HAP-1 (cell line): ENCODE measurements at regions not wholly inside any gene's neighbourhood (a gene's known extent, or its start where the extent isn't known, plus 50 kb on each side); places are given as distances from the start of the nearest gene placed in this dataset.
A peak's percentile ranks its signal among the peaks of the same experiment; 100 is the strongest.

Source experiments
- DNase-seq, 2 experiments: peaks; one replicate each; pipeline ENCODE4 v3.0.0-alpha.2; 2016 to 2020; ENCODE audit warnings: low spot score in 2 of 2
- H3K27me3 ChIP-seq: fragments of 250-450 bp; sonication (Bioruptor Pico); 2 replicates; pipeline ENCODE4 v1.5.1; 2020; ENCODE audit warnings: low read depth, mild to moderate bottlenecking, moderate library complexity
- H3K36me3 ChIP-seq: fragments of 250-450 bp; sonication (Bioruptor Pico); replicated peaks from 2 replicates; pipeline ENCODE4 v1.5.1; 2020; ENCODE audit warnings: mild to moderate bottlenecking
- H3K4me1 ChIP-seq: fragments of 250-450 bp; sonication (Bioruptor Pico); 2 replicates; pipeline ENCODE4 v1.5.1; 2020; ENCODE audit warnings: mild to moderate bottlenecking
- H3K4me3 ChIP-seq: fragments of 250-450 bp; sonication (Bioruptor Pico); 2 replicates; pipeline ENCODE4 v1.5.1; 2020; ENCODE audit warnings: mild to moderate bottlenecking, moderate library complexity
- H3K9me3 ChIP-seq: fragments of 250-450 bp; sonication (Bioruptor Pico); 2 replicates; pipeline ENCODE4 v1.5.1; 2020; ENCODE audit warnings: mild to moderate bottlenecking, moderate library complexity
- in situ Hi-C: fragments of 300-500 bp; cut with MboI; formaldehyde crosslinking; loops from 3 replicates; pipeline ENCODE4 v1.14.3; 2020; ENCODE audit warnings: low sequenced_read_pairs, inconsistent platforms, mixed read lengths

GRCh38 chr1:244230470-244230869, 179.4 kb downstream of the ZBTB18 start:
- no peaks in the 10 kb centered on the region for H3K4me1 ChIP-seq
- in situ Hi-C loops: no loop called here
- H3K27me3 ChIP-seq: 0 out of 2 replicates have a peak, but pooled peaks cover 2% of the 10 kb centered on the region
- H3K9me3 ChIP-seq: no peaks in the 10 kb centered on the region
- H3K4me3 ChIP-seq: no peak overlapping the region
- no peaks in the 10 kb centered on the region for H3K36me3 ChIP-seq
- DNase-seq: no peak

DNA sequence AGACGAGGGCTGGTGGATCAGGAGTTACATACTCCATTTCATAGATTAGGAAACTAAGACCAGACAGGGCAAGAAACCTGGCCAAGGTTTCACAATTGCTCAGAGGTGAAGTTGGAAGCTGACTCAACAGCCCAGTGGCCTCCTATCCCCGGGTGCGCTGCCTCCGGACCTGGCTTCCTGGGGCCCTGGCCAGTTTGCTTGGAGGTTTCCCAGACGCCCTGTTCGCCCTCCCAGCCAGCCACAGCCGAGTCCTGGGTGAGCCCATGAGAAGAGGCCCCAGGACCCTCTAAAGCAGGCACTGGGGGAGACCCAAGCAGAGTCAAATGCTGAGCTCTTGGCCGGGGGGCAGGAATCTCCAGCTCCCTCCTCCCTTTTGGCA, 180.1 kb downstream of the ZBTB18 start:
- no peaks in the 10 kb centered on the region for H3K4me1 ChIP-seq
- H3K36me3 ChIP-seq: no peaks in the 10 kb centered on the region
- no peak overlapping the region for H3K4me3 ChIP-seq
- in situ Hi-C loops: no loop called here
- DNase-seq: no peak
- no peaks in the 10 kb centered on the region for H3K9me3 ChIP-seq
- 0 out of 2 replicates have a peak, but pooled peaks cover 2% of the 10 kb centered on the region for H3K27me3 ChIP-seq

DNA sequence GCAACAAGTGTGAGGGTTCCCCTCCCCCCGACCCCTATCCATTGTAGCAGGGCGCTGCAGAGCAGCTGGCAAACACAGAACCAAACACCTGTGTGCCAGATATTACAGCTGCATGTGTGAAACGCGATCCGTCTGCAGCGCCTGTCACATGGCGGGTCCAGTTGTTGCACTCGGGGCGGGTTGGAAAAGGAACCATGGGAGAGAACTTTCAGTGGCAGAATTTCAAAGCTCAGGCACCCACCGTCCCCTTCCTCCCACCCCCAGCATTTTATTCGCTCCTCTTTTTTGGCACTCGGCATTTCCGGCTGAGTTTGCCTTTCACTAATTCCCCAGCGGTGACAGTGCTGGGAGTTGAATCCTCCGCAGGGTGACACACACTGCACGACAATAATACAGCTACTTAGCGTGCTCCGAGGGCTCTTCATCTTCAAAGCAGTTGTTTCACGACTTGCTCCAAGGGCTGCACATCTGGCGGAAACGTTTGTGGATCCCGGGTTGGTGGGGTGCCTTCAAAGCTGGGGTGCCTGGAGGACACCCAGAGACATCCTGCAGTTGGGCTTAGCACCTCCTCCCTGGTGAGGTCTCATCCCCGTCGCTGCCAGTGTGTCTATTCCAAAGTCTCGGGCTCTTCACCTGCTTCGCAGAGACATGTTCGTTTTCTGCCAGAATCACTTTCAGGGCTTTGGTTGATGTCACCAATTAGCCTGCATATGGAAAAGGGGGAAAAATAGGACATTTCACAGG, 180.7 kb downstream of the ZBTB18 start:
- in situ Hi-C loops: no loop called here
- Histone ChIP-seq H3K9me3 (no peaks in the 10 kb centered on the region), H3K27me3 (0 out of 2 replicates have a peak, but pooled peaks cover 2% of the 10 kb centered on the region), H3K4me3 (no peak overlapping the region), H3K4me1 (no peaks in the 10 kb centered on the region), H3K36me3 (no peaks in the 10 kb centered on the region)
- no peak for DNase-seq

DNA sequence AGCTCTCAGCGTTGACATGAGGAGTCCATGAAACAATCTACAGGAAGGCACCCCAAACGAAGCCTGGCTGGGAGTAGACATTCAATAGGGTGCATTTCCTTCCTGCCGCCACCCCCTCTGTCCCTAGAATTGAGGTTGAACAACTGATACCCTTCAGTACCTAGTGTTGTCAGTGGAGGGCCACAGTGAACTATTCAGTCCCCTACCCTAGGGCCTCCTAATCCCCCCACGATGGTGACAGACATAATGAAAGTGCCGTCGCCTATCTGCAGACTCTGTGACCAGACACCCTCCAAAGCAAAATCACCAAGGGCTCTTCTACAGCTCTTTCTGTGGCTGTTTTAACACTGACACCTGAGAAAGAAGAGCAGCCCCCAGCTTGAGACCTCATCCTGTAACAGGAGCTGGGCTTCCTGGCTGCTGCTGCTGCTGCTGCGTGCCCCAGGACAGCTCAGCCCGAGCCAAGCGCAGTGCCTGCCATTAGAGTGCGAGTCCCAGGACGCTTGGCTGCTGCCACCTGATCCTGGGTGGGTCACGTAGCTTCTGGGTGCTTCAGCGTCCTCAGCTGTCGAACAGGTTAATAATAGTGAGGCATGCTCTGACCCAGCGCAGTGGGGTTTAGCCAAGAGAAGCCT, 183.0 kb downstream of the ZBTB18 start:
- H3K4me1 ChIP-seq: no peaks in the 10 kb centered on the region
- no peaks in the 10 kb centered on the region for H3K9me3 ChIP-seq
- in situ Hi-C loops: no loop called here
- H3K27me3 ChIP-seq: 0 out of 2 replicates have a peak, but pooled peaks cover 2% of the 10 kb centered on the region
- H3K4me3 ChIP-seq: no peak overlapping the region
- no peaks in the 10 kb centered on the region for H3K36me3 ChIP-seq
- no peak for DNase-seq

DNA sequence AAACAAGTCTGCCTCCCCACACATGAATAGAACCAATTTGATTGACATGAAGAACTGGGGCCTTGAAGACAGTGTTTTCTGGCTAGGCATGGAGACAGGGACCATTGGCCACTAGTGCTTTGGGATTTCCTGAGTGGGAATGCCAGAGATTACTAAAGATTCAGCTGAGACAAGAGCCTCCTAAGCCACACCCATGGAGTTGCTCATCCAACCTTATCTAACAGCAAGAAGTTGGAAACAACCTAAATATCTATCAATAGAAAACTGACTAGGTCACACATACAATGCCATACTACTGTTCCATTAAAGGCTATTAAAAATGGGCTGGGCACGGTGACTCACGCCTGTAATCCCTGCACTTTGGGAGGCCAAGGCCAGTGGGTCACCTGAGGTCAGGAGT, 184.1 kb downstream of the ZBTB18 start:
- Histone ChIP-seq H3K9me3 (no peaks in the 10 kb centered on the region), H3K36me3 (no peaks in the 10 kb centered on the region), H3K27me3 (0 out of 2 replicates have a peak, but pooled peaks cover 2% of the 10 kb centered on the region), H3K4me1 (no peaks in the 10 kb centered on the region; the same call in 1 of the 2 replicates), H3K4me3 (no peak overlapping the region)
- in situ Hi-C loops: no loop called here
- no peak for DNase-seq

GRCh38 chr1:244236101-244236500, 185.0 kb downstream of the ZBTB18 start:
- H3K36me3 ChIP-seq: no peaks in the 10 kb centered on the region
- no peaks in the 10 kb centered on the region for H3K9me3 ChIP-seq
- H3K4me1 ChIP-seq: no peaks in the 10 kb centered on the region; the same call in 1 of the 2 replicates
- H3K4me3 ChIP-seq: no peak overlapping the region
- DNase-seq: no peak
- in situ Hi-C loops: no loop called here
- H3K27me3 ChIP-seq: 0 out of 2 replicates have a peak, but pooled peaks cover 2% of the 10 kb centered on the region

DNA sequence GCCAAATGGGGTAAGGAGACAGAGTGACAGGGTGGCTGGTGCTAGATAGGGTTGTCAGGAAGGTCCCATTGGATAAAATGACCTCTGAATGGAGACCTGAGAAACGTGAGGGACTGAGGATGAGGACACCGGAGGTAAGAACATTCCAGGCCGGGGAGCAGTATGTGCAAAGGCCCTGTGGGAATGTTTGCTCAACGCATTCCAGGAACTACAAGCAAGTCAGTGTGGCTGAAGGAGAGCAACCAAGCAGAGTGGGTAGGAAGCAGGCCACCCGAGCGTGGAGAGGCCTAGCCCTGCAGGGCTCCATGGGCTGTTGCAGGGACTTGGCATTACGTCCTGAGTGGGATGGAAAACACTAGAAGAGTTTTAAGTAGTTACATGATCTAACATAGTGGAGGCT, 185.6 kb downstream of the ZBTB18 start:
- Histone ChIP-seq H3K4me3 (no peak overlapping the region), H3K9me3 (no peaks in the 10 kb centered on the region), H3K36me3 (no peaks in the 10 kb centered on the region), H3K27me3 (0 out of 2 replicates have a peak, but pooled peaks cover 2% of the 10 kb centered on the region), H3K4me1 (no peaks in the 10 kb centered on the region; the same call in 1 of the 2 replicates)
- no peak for DNase-seq
- in situ Hi-C loops: no loop called here

- Histone ChIP-seq H3K36me3 (no peaks in the 10 kb centered on the region), H3K4me1 (no peaks in the 10 kb centered on the region; the same call in 1 of the 2 replicates), H3K4me3 (no peak overlapping the region), H3K9me3 (no peaks in the 10 kb centered on the region), H3K27me3 (0 out of 2 replicates have a peak, but pooled peaks cover under 1% of the 10 kb centered on the region)
- in situ Hi-C loops: no loop called here
- DNase-seq: no peak
These were observed 186.4 kb downstream of the ZBTB18 start for GRCh38 chr1:244237445-244237844.

DNA sequence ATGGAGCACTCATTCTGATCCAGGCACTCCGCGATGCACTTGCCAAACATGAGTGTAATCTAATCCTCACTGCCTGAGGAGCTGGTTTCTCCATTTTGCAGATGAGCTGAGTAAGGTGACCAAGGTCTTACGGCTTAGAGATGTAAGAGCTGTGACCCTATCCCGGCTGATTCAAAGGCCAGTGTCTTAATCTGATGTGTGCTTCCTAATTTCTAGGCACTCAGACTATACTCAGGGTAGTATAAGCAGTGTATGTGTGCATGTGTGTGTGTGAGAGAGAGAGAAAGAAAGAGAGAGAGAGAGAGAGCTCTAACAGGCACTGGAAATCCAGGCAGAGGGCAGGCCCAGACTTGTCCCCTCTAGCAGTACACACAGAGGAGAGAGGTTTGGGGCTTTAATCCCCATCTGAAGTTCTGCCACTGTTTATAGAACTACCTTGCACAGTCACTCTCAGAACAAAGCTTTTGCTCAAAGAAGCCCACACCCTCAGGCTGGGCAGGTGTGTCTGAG, 188.2 kb downstream of the ZBTB18 start:
- no peaks in the 10 kb centered on the region; the same call in 1 of the 2 replicates for H3K4me1 ChIP-seq
- DNase-seq: peak; percentile 15 to 54
- no peaks in the 10 kb centered on the region for H3K9me3 ChIP-seq
- no peaks in the 10 kb centered on the region for H3K27me3 ChIP-seq
- no peaks in the 10 kb centered on the region for H3K36me3 ChIP-seq
- in situ Hi-C loops: no loop called here
- H3K4me3 ChIP-seq: no peak overlapping the region

DNA sequence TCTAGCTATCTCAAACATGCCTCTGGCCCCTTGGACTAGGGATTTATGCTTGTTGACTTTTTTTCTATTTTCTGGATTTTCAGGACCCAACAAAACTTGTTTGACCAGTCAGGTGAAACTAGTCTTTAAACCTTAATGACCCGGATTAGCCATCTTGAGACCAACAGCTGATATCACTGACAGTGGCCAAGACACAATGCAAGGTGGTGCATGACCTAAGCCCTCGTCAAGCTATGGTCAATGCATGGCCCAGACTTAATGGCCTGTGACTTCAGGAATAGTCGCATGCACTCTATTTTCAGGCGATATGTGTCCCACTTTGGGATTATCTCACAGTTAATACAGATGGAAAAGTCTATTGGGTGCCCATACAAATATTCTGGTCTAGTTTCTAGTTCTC, 190.4 kb downstream of the ZBTB18 start:
- no peak for DNase-seq
- Histone ChIP-seq H3K4me1 (no peaks in the 10 kb centered on the region; the same call in 1 of the 2 replicates), H3K27me3 (no peaks in the 10 kb centered on the region; the same call in 1 of the 2 replicates), H3K4me3 (no peak overlapping the region), H3K36me3 (no peaks in the 10 kb centered on the region), H3K9me3 (no peaks in the 10 kb centered on the region)
- in situ Hi-C loops: no loop called here

GRCh38 chr1:244242446-244242845, 191.4 kb downstream of the ZBTB18 start:
- no peaks in the 10 kb centered on the region for H3K36me3 ChIP-seq
- no peak for DNase-seq
- no peak overlapping the region for H3K4me3 ChIP-seq
- in situ Hi-C loops: no loop called here
- H3K4me1 ChIP-seq: no peaks in the 10 kb centered on the region; the same call in 1 of the 2 replicates
- H3K27me3 ChIP-seq: no peaks in the 10 kb centered on the region; the same call in 1 of the 2 replicates
- no peaks in the 10 kb centered on the region for H3K9me3 ChIP-seq

DNA sequence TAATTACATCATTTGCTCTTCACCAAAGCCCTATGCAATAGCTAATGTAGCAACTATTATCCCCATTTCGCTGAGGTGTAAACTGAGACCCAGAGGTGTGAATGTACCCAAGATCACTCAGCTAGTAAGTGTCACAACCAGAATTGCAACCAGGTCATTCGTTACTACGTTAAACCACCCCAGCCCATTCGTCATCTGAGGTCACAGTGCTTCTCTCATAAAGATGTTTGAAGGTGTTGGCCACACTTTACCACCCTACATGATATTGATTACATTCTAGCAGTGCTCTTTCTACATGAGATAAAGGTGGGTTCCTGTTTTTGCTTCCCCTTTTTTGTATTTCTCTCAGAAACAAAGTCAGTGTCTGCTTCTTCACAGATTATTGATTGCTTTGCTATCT, 195.3 kb downstream of the ZBTB18 start:
- no peak overlapping the region for H3K4me3 ChIP-seq
- DNase-seq: no peak
- in situ Hi-C loops: no loop called here

GRCh38 chr1:244248426-244248825, 197.3 kb downstream of the ZBTB18 start:
- no peaks in the 10 kb centered on the region for H3K36me3 ChIP-seq
- H3K9me3 ChIP-seq: no peaks in the 10 kb centered on the region

More for the DNA sequence above, 195.3 kb downstream of the ZBTB18 start:
- Histone ChIP-seq H3K4me1 (0 out of 2 replicates have a peak, but pooled peaks cover 2% of the 10 kb centered on the region), H3K36me3 (no peaks in the 10 kb centered on the region), H3K9me3 (no peaks in the 10 kb centered on the region), H3K27me3 (no peaks in the 10 kb centered on the region; the same call in 1 of the 2 replicates)

GRCh38 chr1:244252211-244252610, 199.5 kb downstream of the ADSS2 start:
- no peak for DNase-seq
- in situ Hi-C loops: no loop called here
- H3K9me3 ChIP-seq: no peaks in the 10 kb centered on the region
- H3K4me3 ChIP-seq: no peak overlapping the region
- H3K4me1 ChIP-seq: 0 out of 2 replicates have a peak, but pooled peaks cover 2% of the 10 kb centered on the region
- no peaks in the 10 kb centered on the region for H3K36me3 ChIP-seq
- no peaks in the 10 kb centered on the region for H3K27me3 ChIP-seq

More at GRCh38 chr1:244248426-244248825, 197.3 kb downstream of the ZBTB18 start:
- DNase-seq: no peak
- Histone ChIP-seq H3K27me3 (no peaks in the 10 kb centered on the region; the same call in 1 of the 2 replicates), H3K4me3 (no peak overlapping the region), H3K4me1 (0 out of 2 replicates have a peak, but pooled peaks cover 2% of the 10 kb centered on the region)
- in situ Hi-C loops: no loop called here
